ENCODE measurements at regions not wholly inside any gene's neighbourhood (a gene's known extent, or its start where the extent isn't known, plus 50 kb on each side); places are given as distances from the start of the nearest gene placed in this dataset.

GRCh38 chr5:60206234-60206633 lies 312.7 kb upstream of the PDE4D start:
- no peak overlapping the region for H3K4me2 ChIP-seq (ENCODE audit: extremely low read depth, insufficient read depth, low read length)
- no peak for DNase-seq (ENCODE audit: low read depth in 2 of 2)
- no peak overlapping the region for H3K9ac ChIP-seq (ENCODE audit: insufficient read depth, low read length)
- no peaks in the 10 kb centered on the region for H4K20me1 ChIP-seq (ENCODE audit: control insufficient read depth, extremely low read depth, insufficient read depth, low read length)
- TF ChIP-seq CTCF (conservative IDR thresholded peaks at IDR 0.05 in 1 of 2, IDR thresholded peaks at IDR 0.05 in 1 of 2; ENCODE audit: low read depth in 1 of 2, low read length in 2 of 2): no peak
- no peak for TF ChIP-seq EZH2 (IDR thresholded peaks at IDR 0.05; ENCODE audit: low read length, missing control alignments)
- H3K36me3 ChIP-seq (ENCODE audit: control insufficient read depth, insufficient read depth, low read length): no peaks in the 10 kb centered on the region
- no peak overlapping the region for H3K4me3 ChIP-seq (replicated peaks in 1 of 4; ENCODE audit: control extremely low read depth in 1 of 4, insufficient read depth in 1 of 4, low read depth in 3 of 4, low read length in 4 of 4)
- H3K4me1 ChIP-seq (ENCODE audit: control insufficient read depth, extremely low read depth, insufficient read depth, low read length): no peaks in the 10 kb centered on the region
- no peak overlapping the region for H2AFZ ChIP-seq (ENCODE audit: low read length)
- H3K27ac ChIP-seq (ENCODE audit: insufficient read depth, low read length): no peak overlapping the region
- no peaks in the 10 kb centered on the region for H3K27me3 ChIP-seq (ENCODE audit: control insufficient read depth, insufficient read depth, low read length)
- no peaks in the 10 kb centered on the region for H3K79me2 ChIP-seq (ENCODE audit: control insufficient read depth, insufficient read depth, low read length)
- H3K9me3 ChIP-seq (ENCODE audit: control insufficient read depth, insufficient read depth, low read depth, low read length): no peaks in the 10 kb centered on the region

- no peaks in the 10 kb centered on the region for H3K79me2 ChIP-seq (ENCODE audit: control insufficient read depth, insufficient read depth, low read length)
- H3K9me3 ChIP-seq (ENCODE audit: control insufficient read depth, insufficient read depth, low read depth, low read length): no peaks in the 10 kb centered on the region
- H3K27ac ChIP-seq (ENCODE audit: insufficient read depth, low read length): no peak overlapping the region
- DNase-seq (ENCODE audit: low read depth in 2 of 2): no peak
- no peak overlapping the region for H3K4me3 ChIP-seq (replicated peaks in 1 of 4; ENCODE audit: control extremely low read depth in 1 of 4, insufficient read depth in 1 of 4, low read depth in 3 of 4, low read length in 4 of 4)
- no peak for TF ChIP-seq CTCF (conservative IDR thresholded peaks at IDR 0.05 in 1 of 2, IDR thresholded peaks at IDR 0.05 in 1 of 2; ENCODE audit: low read depth in 1 of 2, low read length in 2 of 2)
- H3K4me2 ChIP-seq (ENCODE audit: extremely low read depth, insufficient read depth, low read length): no peak overlapping the region
- no peak overlapping the region for H2AFZ ChIP-seq (ENCODE audit: low read length)
- H3K4me1 ChIP-seq (ENCODE audit: control insufficient read depth, extremely low read depth, insufficient read depth, low read length): no peaks in the 10 kb centered on the region
- H3K9ac ChIP-seq (ENCODE audit: insufficient read depth, low read length): no peak overlapping the region
- H4K20me1 ChIP-seq (ENCODE audit: control insufficient read depth, extremely low read depth, insufficient read depth, low read length): no peaks in the 10 kb centered on the region
- no peaks in the 10 kb centered on the region for H3K36me3 ChIP-seq (ENCODE audit: control insufficient read depth, insufficient read depth, low read length)
- no peaks in the 10 kb centered on the region for H3K27me3 ChIP-seq (ENCODE audit: control insufficient read depth, insufficient read depth, low read length)
Measured at GRCh38 chr5:60205071-60205470, 311.5 kb upstream of the PDE4D start.

- H3K79me2 ChIP-seq (ENCODE audit: control insufficient read depth, insufficient read depth, low read length): no peaks in the 10 kb centered on the region
- TF ChIP-seq CTCF (conservative IDR thresholded peaks at IDR 0.05 in 1 of 2, IDR thresholded peaks at IDR 0.05 in 1 of 2; ENCODE audit: low read depth in 1 of 2, low read length in 2 of 2): no peak
- no peak for TF ChIP-seq EZH2 (IDR thresholded peaks at IDR 0.05; ENCODE audit: low read length, missing control alignments)
- H3K4me2 ChIP-seq (ENCODE audit: extremely low read depth, insufficient read depth, low read length): no peak overlapping the region
- peak; percentile 89 to 96 for DNase-seq (ENCODE audit: low read depth in 2 of 2)
- H3K27ac ChIP-seq (ENCODE audit: insufficient read depth, low read length): no peak overlapping the region
- H4K20me1 ChIP-seq (ENCODE audit: control insufficient read depth, extremely low read depth, insufficient read depth, low read length): no peaks in the 10 kb centered on the region
- no peak overlapping the region for H3K9ac ChIP-seq (ENCODE audit: insufficient read depth, low read length)
- H3K36me3 ChIP-seq (ENCODE audit: control insufficient read depth, insufficient read depth, low read length): no peaks in the 10 kb centered on the region
- H3K9me3 ChIP-seq (ENCODE audit: control insufficient read depth, insufficient read depth, low read depth, low read length): no peaks in the 10 kb centered on the region
- H3K4me1 ChIP-seq (ENCODE audit: control insufficient read depth, extremely low read depth, insufficient read depth, low read length): no peaks in the 10 kb centered on the region
- no peaks in the 10 kb centered on the region for H3K27me3 ChIP-seq (ENCODE audit: control insufficient read depth, insufficient read depth, low read length)
- no peak overlapping the region for H3K4me3 ChIP-seq (replicated peaks in 1 of 4; ENCODE audit: control extremely low read depth in 1 of 4, insufficient read depth in 1 of 4, low read depth in 3 of 4, low read length in 4 of 4)
- H2AFZ ChIP-seq (ENCODE audit: low read length): no peak overlapping the region
Measured at GRCh38 chr5:60196385-60197113, 303.0 kb upstream of the PDE4D start.
